GM21717 (cell line): ENCODE measurements at regions not wholly inside any gene's neighbourhood (a gene's known extent, or its start where the extent isn't known, plus 50 kb on each side); places are given as distances from the start of the nearest gene placed in this dataset.
A peak's percentile ranks its signal among the peaks of the same experiment; 100 is the strongest.

Source experiments
- ATAC-seq: cut with Tn5 transposase; IDR thresholded peaks from one replicate; pipeline ENCODE4 v1.9.1; 2021; ENCODE audit warnings: mild to moderate bottlenecking, moderate library complexity; ENCODE audit not compliant: unreplicated experiment

DNA sequence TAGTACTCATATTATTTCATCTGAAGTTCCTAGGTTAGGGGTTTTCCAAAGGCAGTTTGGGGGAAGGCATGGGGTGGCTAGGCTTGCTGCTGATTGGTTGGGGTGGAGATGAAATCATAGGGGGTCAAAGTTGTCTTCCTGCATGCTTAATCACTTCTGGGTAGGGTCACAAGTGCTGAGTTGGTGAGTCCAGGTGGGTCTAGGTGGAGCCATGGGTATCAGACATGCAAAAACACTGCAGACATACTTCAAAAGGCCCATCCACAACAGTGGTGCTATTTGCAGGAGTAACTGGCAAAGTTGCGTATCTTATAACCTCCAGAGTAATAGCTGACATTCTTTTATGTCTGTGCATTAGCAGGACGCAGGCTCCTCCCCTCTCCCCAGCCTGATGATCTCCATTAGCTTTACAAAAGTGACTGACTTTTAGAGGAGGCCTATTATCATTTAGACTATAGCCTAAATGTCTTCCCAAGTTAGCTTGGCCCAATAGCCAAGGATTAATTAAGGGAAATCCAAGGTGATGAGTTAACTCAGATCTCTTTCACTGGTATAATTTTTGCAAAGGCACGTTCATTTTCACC is 374.4 kb upstream of the PRMT6 start:
- no peak for ATAC-seq

GRCh38 chr1:106688446-106688845 is 368.0 kb upstream of the PRMT6 start:
- ATAC-seq = no peak

GRCh38 chr1:106698660-106699059 is 357.8 kb upstream of the PRMT6 start:
- ATAC-seq = no peak

- ATAC-seq = no peak
Measured at GRCh38 chr1:106699433-106699832, 357.0 kb upstream of the PRMT6 start.

GRCh38 chr1:106700211-106700610 is 356.3 kb upstream of the PRMT6 start:
- ATAC-seq = no peak

DNA sequence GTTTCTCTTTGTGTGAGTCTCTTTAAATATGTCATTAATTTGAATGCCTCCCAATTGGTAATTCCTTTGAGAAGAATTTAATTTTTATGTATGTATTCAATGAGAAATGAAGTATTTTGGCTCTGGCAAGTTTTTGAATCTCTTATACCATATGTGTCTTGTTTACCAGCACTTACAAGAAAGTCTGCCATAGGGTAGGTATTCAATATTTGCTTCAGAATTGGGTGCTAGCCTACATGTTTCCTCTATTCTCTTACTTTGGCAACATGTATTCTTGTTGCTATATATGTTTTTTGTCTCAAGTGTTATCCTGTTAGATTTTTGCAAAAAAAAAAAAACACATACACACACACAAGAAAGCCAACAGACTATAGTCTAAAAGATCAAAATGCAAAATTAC is 350.5 kb upstream of the PRMT6 start:
- ATAC-seq = no peak

- ATAC-seq = no peak
Measured at GRCh38 chr1:106717591-106717990, 338.9 kb upstream of the PRMT6 start.

- ATAC-seq = no peak
Measured at GRCh38 chr1:106721790-106722189, 334.7 kb upstream of the PRMT6 start.

- no peak for ATAC-seq
Measured at GRCh38 chr1:106722466-106722865, 334.0 kb upstream of the PRMT6 start.

GRCh38 chr1:106727171-106727570 is 329.3 kb upstream of the PRMT6 start:
- peak; percentile 88 for ATAC-seq

DNA sequence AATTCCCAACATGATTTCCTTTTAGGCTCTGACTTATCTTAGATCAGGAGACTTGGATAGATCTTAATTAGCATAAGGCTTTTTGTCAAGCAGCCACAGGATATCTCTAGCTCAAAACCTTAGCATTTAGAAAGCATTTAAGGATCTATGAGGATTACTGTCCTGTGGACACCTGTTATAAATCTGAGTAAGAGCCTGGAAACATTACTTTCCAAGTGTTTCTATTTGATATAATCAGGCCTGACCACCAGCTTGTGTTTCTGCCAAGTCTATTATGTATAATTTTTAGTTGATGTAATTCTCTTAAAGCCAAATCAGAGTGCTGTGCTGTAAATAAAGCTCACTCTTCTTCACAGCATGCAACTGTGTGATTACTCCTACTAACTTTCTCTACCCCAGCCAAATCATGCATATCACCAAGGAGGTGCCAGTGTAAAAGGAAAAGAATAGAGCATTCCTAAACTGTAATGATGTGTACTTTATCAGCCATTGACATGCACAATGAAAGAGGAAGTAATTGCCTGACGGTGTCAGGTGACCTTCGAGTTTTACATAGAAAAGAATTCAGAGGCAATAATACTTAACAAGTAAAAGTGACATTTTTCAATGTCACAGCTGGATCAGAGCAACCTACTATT is 309.9 kb upstream of the PRMT6 start:
- ATAC-seq = no peak

GRCh38 chr1:106747232-106747631 is 309.2 kb upstream of the PRMT6 start:
- ATAC-seq = no peak

DNA sequence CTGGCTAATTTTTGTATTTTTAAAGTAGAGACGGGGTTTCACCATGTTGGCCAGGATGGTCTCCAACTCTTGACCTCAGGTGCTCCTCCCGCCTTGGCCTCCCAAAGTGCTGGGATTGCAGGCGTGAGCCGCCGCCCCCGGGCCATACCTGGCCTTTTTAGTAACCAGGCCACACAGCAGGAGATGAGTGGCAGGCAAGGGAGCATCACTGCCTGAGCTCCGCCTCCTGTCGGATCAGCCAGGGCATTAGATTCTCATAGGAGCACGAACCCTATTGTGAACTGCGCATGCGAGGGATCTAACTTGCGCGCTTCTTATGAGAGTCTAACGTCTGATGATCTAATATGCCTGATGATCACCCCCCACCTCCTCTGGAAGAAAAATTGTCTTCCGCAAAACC is 308.7 kb upstream of the PRMT6 start:
- ATAC-seq = no peak

DNA sequence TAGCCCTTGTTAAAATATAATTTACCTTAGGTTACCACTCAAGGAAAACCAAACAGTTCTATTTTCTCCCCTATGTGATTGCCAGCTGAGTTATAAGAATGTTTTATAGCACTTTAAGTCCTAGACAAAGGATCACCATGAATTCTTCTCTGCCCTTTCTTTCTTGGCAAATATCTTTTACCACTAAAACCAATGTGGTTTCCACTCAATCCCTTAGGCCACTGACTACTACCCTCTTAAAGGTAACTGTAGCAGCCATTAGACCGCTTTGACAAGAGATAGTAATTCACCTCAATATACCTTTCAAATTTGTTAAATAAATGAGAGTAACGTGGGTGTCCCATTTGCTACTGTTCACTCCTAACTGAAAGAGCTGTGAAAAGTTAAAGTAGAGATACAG is 307.9 kb upstream of the PRMT6 start:
- no peak for ATAC-seq

- no peak for ATAC-seq
Measured at GRCh38 chr1:106749491-106749890, 307.0 kb upstream of the PRMT6 start.

- ATAC-seq = no peak
Measured at GRCh38 chr1:106749906-106750305, 306.6 kb upstream of the PRMT6 start.

- no peak for ATAC-seq
Measured at GRCh38 chr1:106751002-106751401, 305.5 kb upstream of the PRMT6 start.

DNA sequence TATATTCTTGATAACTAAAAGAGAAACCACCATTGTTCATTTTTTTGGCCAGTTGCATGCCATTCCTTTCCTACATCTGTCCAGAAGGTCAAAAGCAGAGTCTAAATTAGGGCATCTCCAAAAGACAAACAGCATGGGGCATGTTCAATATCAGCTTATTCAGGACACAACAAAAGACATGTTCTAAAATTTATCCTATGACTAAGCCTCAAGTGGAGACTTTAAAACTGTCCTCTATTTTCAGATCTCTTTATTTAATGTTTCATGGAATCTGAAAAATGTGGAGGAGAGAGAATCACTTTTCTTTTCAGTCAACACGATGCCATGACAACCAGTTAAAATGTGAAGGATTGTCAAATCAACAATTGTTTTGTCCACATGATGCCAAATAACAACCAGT is 303.4 kb upstream of the PRMT6 start:
- ATAC-seq = no peak

DNA sequence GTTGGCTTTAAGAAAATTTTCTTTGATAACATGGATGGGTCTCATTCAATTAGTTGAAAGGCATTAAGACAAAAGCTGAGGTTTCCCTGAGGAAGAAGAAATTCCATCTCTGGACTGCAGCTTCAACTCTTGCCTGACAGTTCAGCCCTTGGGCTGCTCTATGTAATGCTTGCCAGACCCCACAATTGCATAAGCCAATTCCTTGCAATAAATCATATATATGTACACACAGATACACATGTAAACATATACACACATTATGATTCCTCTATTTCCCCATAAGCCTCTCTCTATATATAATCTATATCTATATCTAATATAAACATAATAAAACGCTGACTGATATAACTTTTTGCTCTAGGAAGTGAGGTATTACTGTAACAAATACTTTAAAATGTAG is 301.5 kb upstream of the PRMT6 start:
- no peak for ATAC-seq

- no peak for ATAC-seq
Measured at GRCh38 chr1:106755682-106756406, 300.6 kb upstream of the PRMT6 start.

DNA sequence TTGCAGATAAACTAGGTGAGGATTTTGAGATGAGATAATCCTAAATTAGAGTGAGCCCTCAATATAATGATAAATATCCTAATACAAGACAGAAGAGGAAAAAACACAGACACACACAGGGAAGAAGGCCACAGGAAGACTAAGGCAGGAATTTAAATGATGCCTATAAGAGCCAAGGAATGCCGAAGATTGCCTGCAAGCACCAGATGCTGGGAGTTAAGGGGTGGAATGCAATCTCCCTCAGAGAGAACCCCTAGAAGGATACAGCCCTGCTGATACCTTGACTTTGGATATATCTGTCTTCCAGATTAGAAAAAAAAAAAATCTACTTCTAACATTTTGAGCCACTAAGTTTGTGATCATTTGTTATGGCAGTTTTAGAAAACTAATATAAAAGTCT is 299.7 kb upstream of the PRMT6 start:
- ATAC-seq = no peak

DNA sequence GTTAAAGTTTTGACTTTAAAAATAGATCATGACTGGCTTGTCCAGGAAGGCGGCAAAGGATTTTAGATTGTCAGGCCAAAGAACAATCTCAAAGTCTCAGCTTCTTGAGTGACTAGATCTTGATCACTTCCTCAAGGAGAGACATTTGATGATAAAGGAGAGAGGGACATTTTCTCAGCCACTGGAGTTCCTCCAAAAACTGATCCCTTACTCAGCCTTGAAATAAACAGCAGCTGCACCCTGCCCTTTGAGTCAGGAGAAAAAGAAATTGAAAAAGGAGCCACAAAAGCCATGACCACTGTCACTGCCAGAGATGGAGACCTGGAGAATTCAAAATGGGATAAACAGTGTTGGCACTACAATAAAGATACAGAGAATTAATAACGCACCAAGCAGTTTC is 288.4 kb upstream of the PRMT6 start:
- no peak for ATAC-seq
